HG03571 (cell line): ENCODE measurements at regions not wholly inside any gene's neighbourhood (a gene's known extent, or its start where the extent isn't known, plus 50 kb on each side); places are given as distances from the start of the nearest gene placed in this dataset.
A peak's percentile ranks its signal among the peaks of the same experiment; 100 is the strongest.

ENCODE experiments used
- ATAC-seq: cut with Tn5 transposase; IDR thresholded peaks from one replicate; pipeline ENCODE4 v1.9.1; 2021; ENCODE audit not compliant: unreplicated experiment

DNA sequence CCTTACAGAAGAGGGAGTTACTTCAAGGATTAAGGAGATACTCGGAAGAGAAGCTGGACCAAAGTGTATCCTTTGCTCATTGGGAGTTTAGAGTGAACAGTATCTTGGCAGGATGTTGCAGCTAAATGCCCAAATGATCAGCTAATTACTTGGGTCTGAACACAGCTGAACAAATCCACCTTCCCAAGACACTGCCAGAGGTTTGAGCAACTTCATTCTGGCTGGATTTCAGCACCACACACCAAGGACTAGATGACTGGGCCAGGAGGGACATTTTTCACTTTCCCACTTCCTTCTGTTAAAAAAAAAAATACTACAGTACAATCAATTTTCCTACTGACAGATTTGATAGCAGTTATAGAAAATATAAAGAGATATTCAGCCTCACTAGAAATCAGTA, 324.6 kb downstream of the MID1IP1 start:
- no peak for ATAC-seq

DNA sequence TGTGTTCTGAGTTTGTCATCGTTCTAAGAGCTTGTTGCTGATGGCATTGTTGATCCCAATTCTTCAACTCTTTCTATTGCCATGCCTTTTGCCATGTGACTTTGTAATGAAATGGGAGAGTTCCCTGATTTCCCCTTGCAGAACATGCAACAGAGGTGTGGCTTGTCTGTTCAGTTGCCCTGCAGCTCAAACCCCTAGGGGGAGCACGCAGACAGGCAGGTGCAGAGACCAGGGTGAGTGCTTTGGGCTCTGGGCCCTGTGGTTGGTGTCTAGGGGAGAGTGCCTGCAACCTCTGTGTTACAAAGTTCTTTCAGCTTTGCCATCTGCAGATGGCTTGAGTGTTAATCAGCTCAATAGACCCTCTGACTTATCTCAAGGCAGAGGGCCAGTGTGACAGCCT, 332.7 kb downstream of the MID1IP1 start:
- no peak for ATAC-seq

DNA sequence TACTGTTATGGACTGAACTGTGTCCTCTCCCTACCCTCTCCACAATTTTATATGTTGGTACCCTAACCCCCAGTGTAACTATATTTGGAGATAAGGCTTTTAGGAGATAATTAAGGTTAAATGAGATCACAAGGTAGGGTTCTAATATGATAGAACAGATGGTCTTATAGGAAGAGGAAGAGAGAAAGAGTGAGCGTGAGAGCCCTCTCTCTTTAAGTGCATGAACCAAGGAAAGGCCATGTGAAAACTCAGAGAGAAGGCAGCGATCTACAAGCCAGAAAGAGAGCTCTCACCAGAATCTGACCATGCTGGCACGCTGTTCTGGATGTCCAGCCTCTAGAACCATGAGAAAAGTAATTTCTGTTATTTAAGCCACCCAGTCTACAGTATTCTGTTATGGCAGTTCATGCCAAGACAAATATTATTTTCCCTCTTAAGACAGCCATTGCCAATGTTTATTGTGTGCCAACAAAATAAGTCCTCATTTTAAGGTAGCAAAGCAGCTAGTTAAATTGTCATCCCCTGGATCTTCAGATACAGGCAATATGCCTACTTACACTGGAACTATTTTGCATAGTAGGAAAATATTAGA, 336.2 kb downstream of the MID1IP1 start:
- ATAC-seq = no peak

DNA sequence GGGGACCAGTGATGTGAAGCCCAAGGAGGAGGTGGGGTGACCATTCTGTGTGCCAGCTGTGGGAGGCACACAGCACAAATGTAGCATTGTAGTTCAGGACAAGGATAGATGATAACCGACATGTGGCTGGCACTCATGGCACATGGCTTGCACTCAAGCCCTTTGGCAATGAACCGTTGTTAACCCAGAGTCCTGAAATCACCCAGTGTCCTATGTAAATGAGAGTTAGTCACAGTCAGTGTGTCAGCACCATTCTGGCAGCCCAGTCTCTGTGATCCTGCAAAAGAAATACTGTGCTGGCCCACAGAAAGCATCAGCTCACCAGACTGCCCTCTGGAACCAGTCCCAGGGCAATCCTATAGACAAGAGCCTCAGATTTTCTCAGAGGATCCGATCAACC, 339.3 kb downstream of the MID1IP1 start:
- ATAC-seq = no peak

DNA sequence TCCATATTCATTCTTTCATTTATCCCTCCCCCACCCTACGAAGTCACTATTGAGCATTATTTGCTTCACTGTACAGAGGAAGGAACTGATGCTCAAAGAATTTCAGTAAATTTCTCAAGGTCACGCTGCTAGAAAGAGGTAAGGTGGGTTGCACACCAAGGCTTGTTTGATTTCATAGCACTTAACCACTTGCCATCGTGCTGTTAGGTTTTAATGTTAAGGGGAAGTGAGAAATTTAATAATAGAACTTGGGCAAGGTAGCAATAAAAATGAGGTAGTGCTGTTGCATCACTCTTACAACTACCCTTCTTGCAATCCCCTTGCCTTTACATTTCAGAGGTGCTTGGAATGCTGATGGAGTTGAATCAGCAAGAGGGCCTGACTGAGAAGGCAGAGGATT, 343.1 kb downstream of the MID1IP1 start:
- peak; percentile 86 for ATAC-seq

DNA sequence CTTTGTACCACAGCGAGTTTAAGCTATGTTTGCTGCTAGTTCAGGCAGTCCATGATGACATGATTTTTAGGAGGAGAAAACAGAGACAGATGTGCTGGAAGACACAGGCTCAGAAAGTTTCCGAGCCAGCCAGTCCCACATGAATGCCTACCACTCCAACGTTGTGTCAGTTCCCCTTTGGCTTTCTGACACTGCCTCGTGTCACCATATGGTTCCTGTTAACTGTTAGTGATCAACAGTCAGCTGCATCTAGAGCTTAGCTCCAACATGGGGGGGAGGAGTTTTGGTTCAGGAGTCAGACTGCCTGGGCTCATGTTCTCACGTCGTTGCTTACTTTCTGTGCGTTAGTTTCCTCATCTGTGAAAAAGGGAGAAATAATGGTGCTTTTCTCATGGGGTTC, 343.7 kb downstream of the MID1IP1 start:
- no peak for ATAC-seq

DNA sequence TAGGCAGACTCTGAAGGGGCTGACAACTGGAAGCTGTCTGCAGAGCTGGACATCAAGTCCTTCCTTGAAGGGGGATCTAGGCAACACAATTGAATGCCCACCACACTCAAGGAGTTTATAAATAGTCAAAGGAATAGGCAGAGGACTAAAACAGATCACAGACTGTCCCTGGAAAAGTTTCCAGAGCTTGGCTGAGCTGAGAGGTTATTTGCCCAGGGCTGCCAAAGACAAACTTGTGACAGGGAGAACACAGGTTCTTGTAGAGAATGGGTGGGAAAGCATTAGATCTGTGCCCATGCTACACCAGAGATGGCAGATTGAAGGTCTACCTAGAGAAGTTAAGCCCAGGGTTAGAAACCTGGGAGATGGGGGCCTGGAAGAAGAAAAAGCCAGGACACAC, 344.6 kb downstream of the MID1IP1 start:
- no peak for ATAC-seq

DNA sequence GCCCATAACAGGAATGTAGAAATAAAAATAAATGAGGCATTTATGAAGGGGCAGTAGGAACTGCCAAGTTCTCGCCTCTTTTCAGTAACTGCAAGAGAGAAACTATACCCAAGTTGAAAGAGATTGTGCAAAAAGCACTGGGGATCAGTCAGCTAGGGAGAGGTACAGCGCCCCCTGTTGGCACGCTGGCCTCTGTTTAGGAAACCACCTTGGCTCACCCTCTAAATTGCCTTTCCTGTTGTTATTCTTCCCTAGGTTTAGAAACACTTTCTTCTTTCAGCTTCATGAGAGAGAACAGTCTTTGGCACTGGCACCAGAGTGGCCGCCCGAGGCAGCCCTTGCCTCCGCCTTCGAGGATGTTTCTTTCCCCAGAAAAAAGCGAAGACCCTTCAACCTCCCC, 348.5 kb downstream of the MID1IP1 start:
- ATAC-seq = no peak

DNA sequence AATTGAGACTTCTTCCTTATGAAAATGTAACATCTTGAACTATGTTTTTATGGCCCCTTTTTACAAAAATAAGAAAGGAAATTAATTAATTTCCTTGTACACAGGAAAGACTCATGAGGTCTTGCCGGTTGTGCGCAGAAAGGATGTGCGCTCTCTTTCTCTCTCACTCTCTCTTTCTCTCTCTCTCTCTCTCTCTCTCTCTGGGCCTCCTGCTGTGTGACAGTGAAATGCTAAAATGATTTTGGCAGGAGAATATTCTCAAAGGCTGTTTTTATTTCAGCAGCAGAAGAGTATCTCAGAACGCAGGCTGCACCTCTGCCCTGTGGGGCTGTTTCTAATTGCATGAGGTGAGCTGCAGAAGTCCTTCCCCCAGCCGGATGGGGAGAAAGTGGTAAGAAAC, 349.0 kb downstream of the MID1IP1 start:
- no peak for ATAC-seq

DNA sequence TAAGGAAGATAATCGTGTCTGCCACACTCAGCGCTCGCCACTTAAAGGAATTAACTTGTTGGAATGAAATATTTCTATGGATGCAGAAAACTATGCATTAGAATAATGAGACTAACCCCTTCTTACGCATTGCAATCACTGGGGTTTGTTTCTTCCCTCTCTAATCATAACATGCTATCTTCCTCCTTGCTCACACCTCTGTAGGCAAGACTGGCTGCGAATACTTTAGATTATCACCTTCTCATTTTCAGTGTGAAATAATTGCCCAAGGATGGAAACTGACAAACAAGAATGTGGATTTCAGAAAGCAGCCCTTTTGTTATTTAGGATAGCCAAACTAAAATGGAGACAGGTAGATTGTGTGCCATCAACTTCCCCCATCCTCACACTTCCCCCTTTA, 349.4 kb downstream of the MID1IP1 start:
- ATAC-seq = no peak

DNA sequence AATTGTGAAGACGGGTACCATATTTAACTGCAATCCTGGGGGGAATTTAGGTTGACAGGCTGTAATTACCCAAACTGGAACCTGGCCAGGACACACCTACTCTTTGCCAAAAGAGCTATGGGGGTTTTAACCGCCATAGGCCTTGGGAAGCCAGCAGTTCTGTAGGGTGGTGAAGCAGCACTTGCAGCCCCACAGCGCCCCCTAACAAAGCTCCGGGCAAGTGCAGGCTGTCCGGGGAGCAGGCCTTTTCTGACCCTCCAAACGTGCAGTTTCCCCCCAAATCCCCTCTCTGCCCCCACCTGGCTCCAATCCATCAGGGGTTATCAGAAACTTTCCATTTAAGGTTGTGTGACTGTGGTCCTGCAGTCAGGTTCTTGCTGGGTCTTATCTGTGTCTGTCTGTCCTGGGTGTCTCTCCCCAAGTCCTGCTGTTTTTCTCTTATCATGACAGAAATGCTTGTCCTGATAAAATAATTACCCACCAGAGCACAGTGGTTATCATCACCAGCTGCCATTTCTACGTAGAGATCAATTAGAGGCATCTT, 350.9 kb downstream of the MID1IP1 start:
- no peak for ATAC-seq

DNA sequence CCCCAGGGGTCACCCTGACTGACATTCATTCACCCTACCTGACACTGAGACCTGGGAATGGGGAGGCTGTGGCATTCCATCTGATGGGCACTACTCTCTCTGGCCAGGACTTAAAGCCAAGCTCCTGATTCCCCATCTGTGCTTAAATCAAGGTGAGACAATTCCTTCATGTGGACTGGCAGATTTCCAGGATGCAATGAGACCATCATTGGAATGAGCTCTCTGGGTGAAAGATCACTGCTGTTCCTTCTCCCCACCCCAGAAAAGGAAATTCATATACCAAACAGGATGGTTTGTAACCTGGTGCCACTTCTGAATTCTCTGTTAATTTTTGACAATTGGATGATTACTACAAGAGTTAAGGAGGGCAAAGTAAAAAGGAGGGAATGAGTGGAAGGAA, 354.8 kb downstream of the MID1IP1 start:
- ATAC-seq = no peak

DNA sequence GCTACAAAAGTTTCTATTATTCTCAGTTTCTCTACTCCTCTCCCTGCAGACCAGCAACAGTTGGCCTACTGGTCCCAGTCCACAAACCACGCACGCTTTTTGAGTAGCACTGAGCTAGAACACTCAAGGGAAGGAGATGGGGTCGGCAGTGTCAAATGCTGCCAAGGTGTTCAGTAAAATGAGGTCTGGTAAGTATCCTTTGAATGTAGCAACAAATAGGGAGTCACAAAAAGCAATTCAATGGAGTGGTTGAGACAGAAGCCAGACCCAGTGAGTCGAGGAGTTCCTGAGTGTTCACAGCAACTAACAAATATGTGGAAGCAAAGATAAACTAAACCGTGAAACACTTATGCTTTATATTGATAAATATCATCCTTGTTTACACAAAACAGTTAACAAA, 355.7 kb downstream of the MID1IP1 start:
- no peak for ATAC-seq

DNA sequence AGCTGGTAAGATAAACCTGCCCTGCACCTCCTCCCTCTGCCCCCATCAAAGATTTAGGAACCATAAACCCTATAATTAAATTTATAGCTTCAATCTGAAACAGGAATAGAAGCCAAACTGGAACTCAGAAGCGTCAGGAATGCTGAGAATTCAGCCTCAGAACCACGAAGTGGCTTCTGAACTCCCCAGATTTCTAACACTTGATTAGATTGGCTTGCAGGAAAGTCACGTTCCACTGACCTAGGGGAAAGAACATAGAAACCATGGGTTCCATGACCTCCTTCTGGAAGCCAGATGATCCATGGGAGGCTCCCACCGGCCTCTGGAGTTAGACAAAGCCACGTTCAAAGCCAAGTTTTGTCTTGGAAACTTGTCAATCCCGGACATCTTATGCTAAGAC, 356.5 kb downstream of the MID1IP1 start:
- no peak for ATAC-seq

DNA sequence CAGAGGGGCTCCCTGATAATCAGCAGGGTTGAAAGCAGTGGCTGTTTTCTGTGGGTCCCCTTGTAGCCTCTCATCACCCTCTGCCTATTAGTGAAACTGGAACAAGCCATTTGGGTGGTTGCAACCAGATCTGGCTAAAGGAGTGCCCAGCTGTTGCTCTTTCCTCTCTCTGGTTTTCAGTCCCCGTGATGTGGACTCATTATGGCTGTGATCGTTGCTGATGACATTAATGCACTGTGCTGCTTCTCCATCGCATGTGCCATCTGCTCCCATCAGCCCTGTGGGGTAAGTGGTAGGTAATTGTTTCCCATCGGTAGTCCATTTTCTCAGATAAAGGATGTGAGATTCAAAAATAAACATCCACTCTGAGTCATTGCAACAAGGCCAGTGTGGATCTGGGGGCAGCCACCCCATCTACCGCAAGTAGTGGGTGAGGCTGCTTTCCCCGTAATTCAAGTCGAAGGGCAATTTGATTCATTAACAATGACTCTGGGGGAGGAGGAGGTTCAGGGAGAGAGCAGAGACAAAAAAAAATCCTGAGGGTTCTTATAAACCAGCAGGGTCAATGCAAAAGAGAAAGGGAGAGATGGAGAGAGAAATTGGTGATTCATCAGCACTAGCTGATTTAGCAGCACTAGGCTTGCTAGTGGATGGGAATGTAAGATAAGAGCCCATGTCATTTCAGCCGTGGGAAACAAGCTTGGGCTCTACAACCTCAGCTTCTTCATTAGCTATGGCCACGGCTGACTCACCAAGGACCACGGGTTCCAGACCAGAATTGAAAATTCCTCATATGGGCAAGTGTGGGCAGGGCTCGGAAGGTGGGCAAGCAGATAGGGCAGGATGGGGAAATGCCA, 357.8 kb downstream of the MID1IP1 start:
- no peak for ATAC-seq

DNA sequence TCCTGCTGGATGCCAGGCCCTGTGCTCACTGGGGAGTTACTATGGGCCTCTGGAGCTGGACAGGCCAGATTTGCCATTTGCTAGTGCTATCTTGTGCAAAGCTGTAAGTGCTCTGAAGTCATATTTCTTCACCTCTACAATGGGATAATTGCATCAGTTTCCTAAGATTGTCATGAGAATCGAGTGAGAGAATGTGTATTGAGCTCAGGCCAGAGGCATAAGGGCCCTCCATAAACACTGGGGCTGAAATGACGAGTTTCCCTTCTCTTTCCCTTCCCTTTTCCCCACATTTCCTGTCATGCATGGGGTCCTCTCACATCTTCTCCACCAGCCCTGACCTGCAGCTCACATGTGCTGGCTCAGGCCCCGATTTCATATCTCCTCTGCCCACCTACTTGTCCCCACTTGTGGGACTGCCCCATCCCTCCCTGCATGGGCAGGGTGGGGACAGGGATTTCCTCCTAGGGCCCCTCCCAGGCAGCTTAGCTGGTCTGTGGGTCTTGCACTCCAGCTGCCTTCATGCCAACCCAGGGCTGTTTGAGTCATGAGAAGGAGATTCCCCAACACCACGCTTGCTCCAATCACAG, 358.8 kb downstream of the MID1IP1 start:
- ATAC-seq = no peak

DNA sequence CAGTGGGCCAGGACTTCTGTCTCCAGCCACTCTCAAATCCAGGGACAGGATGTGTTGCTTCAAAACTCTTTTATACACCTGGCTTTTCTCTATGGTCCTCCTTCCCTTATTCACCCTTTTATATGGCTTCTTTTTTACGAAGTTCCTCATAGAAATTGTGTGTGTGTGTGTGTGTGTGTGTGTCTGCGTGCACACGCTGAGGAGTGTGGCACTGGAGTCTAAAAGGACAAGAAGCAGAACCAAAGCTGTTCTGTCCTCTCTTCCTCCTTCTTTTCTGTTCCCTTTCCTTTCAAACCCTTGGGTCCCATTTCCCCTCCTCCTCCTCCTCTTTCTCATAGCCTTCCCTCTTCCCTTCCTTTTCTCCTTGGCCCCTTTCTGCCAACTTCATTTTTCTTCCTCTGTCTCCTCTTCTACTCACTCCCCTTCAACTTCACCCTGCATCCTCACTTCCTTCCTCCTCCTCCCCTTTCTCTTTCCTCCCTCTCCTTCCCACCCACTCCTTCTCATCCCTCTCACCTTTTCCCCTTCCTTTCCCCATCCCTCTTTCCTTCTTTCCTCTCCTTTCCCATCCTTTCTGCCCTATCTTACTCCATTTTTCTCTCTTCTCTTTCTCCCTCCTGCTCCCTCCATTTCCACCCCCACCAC, 360.5 kb downstream of the MID1IP1 start:
- ATAC-seq = no peak

DNA sequence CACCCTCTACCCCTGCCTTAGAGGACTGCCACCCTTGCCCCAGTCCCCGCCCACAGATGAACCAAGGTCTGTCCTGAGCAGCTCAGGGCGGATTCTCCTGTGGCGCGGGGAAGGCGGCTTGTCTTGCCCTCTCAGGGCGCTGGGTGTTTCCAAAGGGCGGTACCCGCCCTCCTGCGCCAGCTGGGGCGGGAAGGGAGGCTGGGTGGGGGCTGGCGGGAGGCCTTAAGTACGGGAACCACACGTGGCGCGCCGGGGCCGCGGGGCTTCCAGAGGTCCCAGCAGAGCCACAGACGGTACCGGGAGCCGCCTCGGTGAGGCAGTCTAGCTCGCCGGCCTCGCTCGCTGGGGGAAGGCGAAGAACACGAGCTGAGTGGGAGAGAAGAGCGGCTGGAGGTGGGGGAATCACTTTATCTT, 361.1 kb downstream of the MID1IP1 start:
- ATAC-seq = no peak

DNA sequence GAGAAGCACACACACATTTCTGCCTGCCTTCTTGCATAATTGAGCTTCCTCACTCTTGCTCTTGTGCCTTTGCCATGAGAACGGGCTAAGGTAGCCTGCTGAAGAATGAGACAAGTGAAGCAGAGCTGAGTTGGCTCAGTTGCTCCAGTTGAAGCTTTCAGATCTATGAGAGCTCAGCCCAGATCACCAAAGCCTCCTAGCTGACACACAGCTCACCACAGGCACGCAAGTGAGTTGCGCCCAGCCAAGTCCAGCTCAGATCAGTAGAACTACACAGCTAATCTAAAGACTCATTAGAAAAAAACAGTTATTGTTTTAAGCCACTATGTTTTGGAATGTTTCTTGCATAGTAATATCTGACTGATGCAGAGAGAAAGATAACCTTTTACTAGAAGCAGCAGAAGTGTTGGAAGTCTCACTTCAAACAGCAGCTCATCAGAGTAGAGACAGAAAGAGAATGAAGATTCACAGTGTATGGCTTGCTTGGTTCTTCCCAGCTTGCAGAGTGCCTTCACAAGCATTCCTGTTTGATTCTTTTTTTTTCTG, 362.4 kb downstream of the MID1IP1 start:
- ATAC-seq = no peak

DNA sequence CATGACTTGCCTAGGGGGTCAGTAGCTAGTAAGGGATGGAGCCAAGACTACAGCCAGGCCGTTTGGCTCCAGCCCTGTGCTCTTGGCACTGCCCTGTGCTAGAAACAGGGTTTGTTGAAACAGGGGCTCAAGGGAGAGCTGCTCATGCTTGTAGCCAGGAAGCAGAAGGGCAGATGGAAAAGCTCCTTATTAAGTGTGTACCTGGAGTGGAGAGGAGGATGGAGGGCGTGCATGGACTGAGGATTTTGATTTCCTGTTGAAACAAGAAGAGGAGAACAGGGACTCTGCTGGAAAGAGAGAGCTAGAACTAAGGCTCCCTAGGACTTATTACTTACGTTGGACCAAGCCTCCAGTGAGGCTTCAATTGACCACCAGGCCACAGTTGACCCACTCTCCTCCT, 363.0 kb downstream of the MID1IP1 start:
- ATAC-seq = no peak

DNA sequence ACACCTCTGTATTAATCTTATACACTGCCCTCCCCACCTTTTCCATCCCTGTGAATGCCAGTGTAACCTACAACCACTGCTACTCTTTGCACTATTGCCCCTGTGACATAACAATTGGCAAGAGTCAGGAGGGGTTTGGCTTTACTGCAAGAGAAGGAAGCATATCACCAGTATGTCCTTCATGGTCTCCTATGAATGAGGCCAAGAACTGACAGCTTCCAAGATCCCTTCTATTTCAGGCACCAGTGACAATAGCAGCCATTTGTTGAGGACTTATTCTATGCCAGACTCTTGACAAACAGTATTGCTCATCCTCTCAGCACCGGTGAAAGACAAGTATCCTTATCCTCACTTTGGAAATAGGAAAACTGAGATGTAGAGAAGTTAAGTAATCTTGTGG, 363.9 kb downstream of the MID1IP1 start:
- ATAC-seq = no peak
